HCT116 (cell line): ENCODE measurements at regions not wholly inside any gene's neighbourhood (a gene's known extent, or its start where the extent isn't known, plus 50 kb on each side); places are given as distances from the start of the nearest gene placed in this dataset.

Source experiments
- ATAC-seq: fragments of 200-7000 bp; cut with Tn5 transposase; 2 replicates; pipeline ENCODE4 v1.9.1; 2020; ENCODE audit warnings: mild to moderate bottlenecking, moderate library complexity
- BruUV-seq: library from RNA; stranded (reverse); fragments of 400-500 nt; replicated peaks from 2 replicates; lab custom pipeline; 2021; lab: Mats Ljungman, UMichigan
- CTCF ChIA-PET: fragments of 300-600 bp; sonication (Branson Sonifier 250); formaldehyde crosslinking; loops from one replicate; lab custom pipeline; 2021; ENCODE audit warnings: antibody characterized with exemption; lab: Charles Lee
- POLR2A ChIA-PET: fragments of 300-600, 350-600 bp; sonication (Branson Sonifier 250); formaldehyde crosslinking; loops from one replicate; lab custom pipeline; 2021; ENCODE audit warnings: antibody characterized with exemption; lab: Charles Lee
- RAD21 ChIA-PET, 2 experiments: fragments of 300-600 bp; sonication (Branson Sonifier 250); formaldehyde crosslinking; loops; one replicate each; lab custom pipeline; 2023; ENCODE audit warnings: low total read pairs in 2 of 2; ENCODE audit not compliant: uncharacterized antibody in 2 of 2, unreplicated experiment in 2 of 2, low non-redundant PET in 1 of 2; lab: Charles Lee
- DNase-seq: peaks from one replicate; pipeline ENCODE4 v3.0.0-alpha.2; 2010; ENCODE audit warnings: low read depth, low spot score
- H2AFZ ChIP-seq: fragments of 200-600 bp; shearing (Covaris generic), sonication (generic); 2 replicates; pipeline ENCODE4 v1.6.1; 2017; ENCODE audit warnings: low read depth, mixed run types, mixed read lengths, antibody characterized with exemption, low read length; ENCODE audit not compliant: poor library complexity, severe bottlenecking
- H3K27ac ChIP-seq: 2 replicates; pipeline ENCODE4 v1.5.1; 2012; ENCODE audit warnings: low read depth, low read length
- H3K27me3 ChIP-seq: fragments of 200-600 bp; sonication (generic); 2 replicates; pipeline ENCODE4 v1.6.1; 2016; ENCODE audit warnings: mixed run types, low read length, mixed read lengths; ENCODE audit not compliant: insufficient read depth
- H3K36me3 ChIP-seq, 2 experiments: fragments of 200-500 bp in 1 of 2; fragments of 200-600 bp in 1 of 2; sonication (Bioruptor generic) in 1 of 2; sonication (generic) in 1 of 2; 2 replicates each; pipeline versions ENCODE4 v1.5.1 to v1.6.1; 2014 to 2016; ENCODE audit warnings: low read length in 2 of 2, inconsistent platforms in 1 of 2, mixed read lengths in 1 of 2, mixed run types in 1 of 2; ENCODE audit not compliant: insufficient read depth in 2 of 2, control insufficient read depth in 1 of 2
- H3K4me1 ChIP-seq, 2 experiments: fragments of 200-600 bp in 1 of 2; sonication (generic) in 1 of 2; 2 replicates each; pipeline versions ENCODE4 v1.5.1 to v1.6.1; 2012 to 2017; ENCODE audit warnings: low read length in 2 of 2, inconsistent platforms in 1 of 2, mild to moderate bottlenecking in 1 of 2, mixed read lengths in 1 of 2, mixed run types in 1 of 2, moderate library complexity in 1 of 2; ENCODE audit not compliant: insufficient read depth in 2 of 2, control insufficient read depth in 1 of 2
- H3K4me2 ChIP-seq: fragments of 200-600 bp; sonication (generic); 2 replicates; pipeline ENCODE4 v1.6.1; 2017; ENCODE audit warnings: mixed run types, low read length, mixed read lengths
- H3K4me3 ChIP-seq, 2 experiments: fragments of 200-600 bp in 1 of 2; sonication (generic) in 1 of 2; replicated peaks in 1 of 2; 2 replicates each; pipeline ENCODE4 v1.5.1; 2011 to 2016; ENCODE audit warnings: low read length in 2 of 2, control low read depth in 1 of 2, low read depth in 1 of 2, mild to moderate bottlenecking in 1 of 2, mixed read lengths in 1 of 2, mixed run types in 1 of 2
- H3K79me2 ChIP-seq: fragments of 200-600 bp; sonication (generic); 2 replicates; pipeline ENCODE4 v1.6.1; 2017; ENCODE audit warnings: mild to moderate bottlenecking, mixed run types, low read length, moderate library complexity, mixed read lengths; ENCODE audit not compliant: insufficient read depth
- H3K9ac ChIP-seq: fragments of 200-600 bp; sonication (generic); 2 replicates; pipeline ENCODE4 v1.6.1; 2016; ENCODE audit warnings: low read length, mixed read lengths
- H3K9me2 ChIP-seq: fragments of 200-600 bp; sonication (generic), shearing (Covaris generic); 2 replicates; pipeline ENCODE4 v1.6.1; 2017; ENCODE audit warnings: mixed run types, mild to moderate bottlenecking, moderate library complexity; ENCODE audit not compliant: insufficient read depth
- H3K9me3 ChIP-seq, 2 experiments: fragments of 200-500 bp in 1 of 2; fragments of 200-600 bp in 1 of 2; sonication (Bioruptor generic) in 1 of 2; sonication (generic) in 1 of 2; 2 replicates each; pipeline ENCODE4 v1.6.1; 2014 to 2017; ENCODE audit warnings: low read length in 2 of 2, mixed read lengths in 2 of 2, inconsistent platforms in 1 of 2, low read depth in 1 of 2, mild to moderate bottlenecking in 1 of 2, mixed run types in 1 of 2, moderate library complexity in 1 of 2; ENCODE audit not compliant: control insufficient read depth in 1 of 2, insufficient read depth in 1 of 2
- H4K20me1 ChIP-seq: fragments of 200-600 bp; sonication (generic), shearing (Covaris generic); 2 replicates; pipeline ENCODE4 v1.6.1; 2017; ENCODE audit warnings: mixed run types, mild to moderate bottlenecking, moderate library complexity; ENCODE audit not compliant: insufficient read depth
- ATF3 ChIP-seq: IDR thresholded peaks from 2 replicates; pipeline ENCODE4 v1.6.1; 2012
- CBX3 ChIP-seq: IDR thresholded peaks from 2 replicates; pipeline ENCODE4 v1.6.1; 2012; ENCODE audit warnings: low read depth
- CEBPB ChIP-seq: IDR thresholded peaks from 2 replicates; pipeline ENCODE4 v1.6.1; 2012; ENCODE audit warnings: low read depth
- CTCF ChIP-seq, 3 experiments: fragments of 200-600 bp in 1 of 3; sonication (generic) in 1 of 3; IDR thresholded peaks in 2 of 3; conservative IDR thresholded peaks in 1 of 3; 2 replicates each; pipeline ENCODE4 v1.5.1; 2012 to 2017; ENCODE audit warnings: low read depth in 2 of 3, low read length in 2 of 3, antibody characterized with exemption in 1 of 3, borderline replicate concordance in 1 of 3, control low read depth in 1 of 3, mild to moderate bottlenecking in 1 of 3, mixed read lengths in 1 of 3, mixed run types in 1 of 3, moderate library complexity in 1 of 3; ENCODE audit not compliant: insufficient read depth in 1 of 3
- EGR1 ChIP-seq: IDR thresholded peaks from 2 replicates; pipeline ENCODE4 v1.6.1; 2012; ENCODE audit warnings: low read depth
- ELF1 ChIP-seq: IDR thresholded peaks from 2 replicates; pipeline ENCODE4 v1.6.1; 2012; ENCODE audit warnings: low read depth, borderline replicate concordance
- EZH2phosphoT487 ChIP-seq: fragments of 200-600 bp; IDR thresholded peaks from 2 replicates; pipeline ENCODE4 v1.6.1; 2018; ENCODE audit warnings: antibody characterized with exemption, borderline replicate concordance
- FOSL1 ChIP-seq: IDR thresholded peaks from 2 replicates; pipeline ENCODE4 v1.6.1; 2012; ENCODE audit warnings: low read depth
- JUND ChIP-seq: IDR thresholded peaks from 2 replicates; pipeline ENCODE4 v1.6.1; 2012
- MAX ChIP-seq: IDR thresholded peaks from 2 replicates; pipeline ENCODE4 v1.6.1; 2012
- POLR2A ChIP-seq: IDR thresholded peaks from 2 replicates; pipeline ENCODE4 v1.7.0; 2011; ENCODE audit warnings: borderline replicate concordance; ENCODE audit not compliant: insufficient read depth, insufficient read length; ENCODE audit errors: extremely low read depth
- POLR2AphosphoS5 ChIP-seq: IDR thresholded peaks from 2 replicates; pipeline ENCODE4 v1.6.1; 2011; ENCODE audit warnings: mild to moderate bottlenecking, low read depth, low read length, moderate library complexity
- RAD21 ChIP-seq: IDR thresholded peaks from 2 replicates; pipeline ENCODE4 v1.6.1; 2012; ENCODE audit warnings: low read depth, mild to moderate bottlenecking
- SIN3A ChIP-seq: IDR thresholded peaks from 2 replicates; pipeline ENCODE4 v1.6.1; 2012; ENCODE audit warnings: low read depth
- SP1 ChIP-seq: IDR thresholded peaks from 2 replicates; pipeline ENCODE4 v1.6.1; 2012; ENCODE audit warnings: low read depth
- TCF7L2 ChIP-seq: IDR thresholded peaks from 2 replicates; pipeline ENCODE4 v1.7.0; 2011; ENCODE audit warnings: borderline replicate concordance, inconsistent platforms; ENCODE audit not compliant: insufficient read depth, insufficient read length; ENCODE audit errors: extremely low read depth
- YY1 ChIP-seq: IDR thresholded peaks from 2 replicates; pipeline ENCODE4 v1.6.1; 2011; ENCODE audit warnings: low read length, low read depth, moderate library complexity, mild to moderate bottlenecking; ENCODE audit not compliant: insufficient replicate concordance; ENCODE audit errors: extremely low read depth
- ZFX ChIP-seq: fragments of 450-650 bp; IDR thresholded peaks from 2 replicates; pipeline ENCODE4 v1.6.1; 2017
- ZNF274 ChIP-seq: fragments of 200-500 bp; sonication (Bioruptor generic); IDR thresholded peaks from 2 replicates; pipeline ENCODE4 v1.6.1; 2014; ENCODE audit warnings: mild to moderate bottlenecking, low read depth, low read length, inconsistent platforms
- intact Hi-C: fragments of 100-400 bp; cut with micrococcal nuclease; formaldehyde crosslinking; loops from 2 replicates; pipeline ENCODE4 v1.10.0; 2022

GRCh38 chr4:154044108-154044531 is 255.2 kb upstream of the SFRP2 start:
- POLR2A ChIA-PET = no interaction called here
- DNase-seq = no peak

GRCh38 chr4:154041640-154042039 is 252.8 kb upstream of the SFRP2 start:
- no peak for DNase-seq
- H2AFZ ChIP-seq = no peak overlapping the region
- H3K4me3 ChIP-seq = no peak overlapping the region
- H3K4me1 ChIP-seq = no peaks in the 10 kb centered on the region
- H3K9ac ChIP-seq = no peak overlapping the region
- no peaks in the 10 kb centered on the region for H3K36me3 ChIP-seq
- RAD21 ChIA-PET = no interaction called here
- intact Hi-C loops = no loop called here
- no peaks in the 10 kb centered on the region for H3K79me2 ChIP-seq
- no peak overlapping the region for H3K27ac ChIP-seq
- H4K20me1 ChIP-seq = no peaks in the 10 kb centered on the region
- CTCF ChIA-PET = no interaction called here
- H3K9me3 ChIP-seq = no peaks in the 10 kb centered on the region
- no TSS peak for BruUV-seq
- H3K9me2 ChIP-seq = no peaks in the 10 kb centered on the region
- H3K4me2 ChIP-seq = no peak overlapping the region
- ATAC-seq = no peak
- POLR2A ChIA-PET = no interaction called here
- H3K27me3 ChIP-seq = no peaks in the 10 kb centered on the region
- TF ChIP-seq TCF7L2 = no peak
- TF ChIP-seq SP1 = no peak
- no peak for TF ChIP-seq EGR1
- TF ChIP-seq FOSL1 = no peak
- TF ChIP-seq CBX3 = no peak
- TF ChIP-seq POLR2A = no peak
- no peak for TF ChIP-seq JUND
- TF ChIP-seq MAX = no peak
- no peak for TF ChIP-seq ZNF274
- no peak for TF ChIP-seq RAD21
- TF ChIP-seq ZFX = no peak
- no peak for TF ChIP-seq EZH2phosphoT487
- no peak for TF ChIP-seq ATF3
- TF ChIP-seq ELF1 = no peak

More at GRCh38 chr4:154044108-154044531, 255.2 kb upstream of the SFRP2 start:
- Histone ChIP-seq H3K4me1 (no peaks in the 10 kb centered on the region), H3K27ac (no peak overlapping the region), H3K4me2 (no peak overlapping the region), H3K27me3 (no peaks in the 10 kb centered on the region), H4K20me1 (no peaks in the 10 kb centered on the region), H3K36me3 (no peaks in the 10 kb centered on the region), H3K9ac (no peak overlapping the region), H3K9me3 (no peaks in the 10 kb centered on the region), H2AFZ (no peak overlapping the region), H3K9me2 (no peaks in the 10 kb centered on the region), H3K4me3 (no peak overlapping the region), H3K79me2 (no peaks in the 10 kb centered on the region)
- ChIA-PET CTCF (no interaction called here), RAD21 (no interaction called here)
- TF ChIP-seq CEBPB = no peak
- TF ChIP-seq SP1 = no peak
- no peak for TF ChIP-seq TCF7L2
- no peak for TF ChIP-seq SIN3A
- TF ChIP-seq YY1 = no peak
- TF ChIP-seq CTCF (IDR thresholded peaks at IDR 0.05 in 2 of 3, conservative IDR thresholded peaks at IDR 0.05 in 1 of 3; ENCODE audit: borderline replicate concordance in 1 of 3, insufficient read depth in 1 of 3, low read depth in 2 of 3, low read length in 2 of 3) = no peak
- TF ChIP-seq POLR2AphosphoS5 = no peak
- ATAC-seq = no peak
- intact Hi-C loops = no loop called here
- BruUV-seq = no TSS peak
